A549 (cell line): ENCODE measurements at regions not wholly inside any gene's neighbourhood (a gene's known extent, or its start where the extent isn't known, plus 50 kb on each side); places are given as distances from the start of the nearest gene placed in this dataset.

Experiments
- ATAC-seq, 2 experiments: fragments of 200-7000 bp in 1 of 2; fragments of >200 bp in 1 of 2; cut with Nextera tagmentation in 1 of 2; cut with Tn5 transposase in 1 of 2; 3 replicates each; pipeline versions ENCODE4 v1.8.0 to v1.9.1; 2018 to 2020; ENCODE audit warnings: mild to moderate bottlenecking in 1 of 2, moderate library complexity in 1 of 2
- CTCF ChIA-PET: fragments of 300-600 bp; sonication (Branson Sonifier 250); formaldehyde crosslinking; extraction: SDS; loops from one replicate; lab custom pipeline; 2021; ENCODE audit warnings: antibody characterized with exemption, inconsistent platforms; lab: Yijun Ruan, JAX
- POLR2A ChIA-PET: fragments of 350-600 bp; formaldehyde crosslinking; extraction: SDS; loops from one replicate; lab custom pipeline; 2021; ENCODE audit warnings: antibody characterized with exemption, inconsistent platforms; lab: Yijun Ruan, JAX
- DNase-seq, 2 experiments: peaks; one replicate each; pipeline versions ENCODE4 v3.0.0 to v3.0.0-alpha.2; 2011 to 2016; ENCODE audit warnings: low read depth in 1 of 2, low spot score in 1 of 2
- FAIRE-seq: peaks from 2 replicates; lab custom pipeline; 2011; peaks lifted over from hg19 to GRCh38; lab: Jason Lieb, UNC
- H3K27ac ChIP-seq, 2 experiments: fragments of >200 bp; sonication (Bioruptor Twin); formaldehyde crosslinking; 3 replicates each; pipeline ENCODE4 v1.5.1; 2016 to 2017
- H3K4me1 ChIP-seq: fragments of >200 bp; sonication (Bioruptor Twin); formaldehyde crosslinking; 3 replicates; pipeline ENCODE4 v1.6.1; 2016
- H3K4me2 ChIP-seq: fragments of >200 bp; sonication (Bioruptor Twin); formaldehyde crosslinking; 3 replicates; pipeline ENCODE4 v1.6.1; 2016
- H3K4me3 ChIP-seq: fragments of >200 bp; sonication (Bioruptor Twin); formaldehyde crosslinking; 3 replicates; pipeline ENCODE4 v1.5.1; 2016
- H3K9me3 ChIP-seq: fragments of >200 bp; sonication (Bioruptor Twin); formaldehyde crosslinking; 3 replicates; pipeline ENCODE4 v1.6.1; 2016
- CBX8 ChIP-seq: fragments of 200-600 bp; sonication (generic); IDR thresholded peaks from 2 replicates; pipeline ENCODE4 v1.6.1; 2016
- CHD4 ChIP-seq: fragments of 200-600 bp; sonication (generic); IDR thresholded peaks from 2 replicates; pipeline ENCODE4 v1.6.1; 2016; ENCODE audit warnings: antibody characterized with exemption, mild to moderate bottlenecking, borderline replicate concordance
- E2F6 ChIP-seq: IDR thresholded peaks from 2 replicates; pipeline ENCODE4 v1.6.1; 2012; ENCODE audit warnings: low read depth, borderline replicate concordance
- ELK1 ChIP-seq: fragments of 150-350 bp; IDR thresholded peaks from 2 replicates; pipeline ENCODE4 v1.6.1; 2014; ENCODE audit warnings: low read depth, mild to moderate bottlenecking, low read length
- FOSB ChIP-seq: fragments of 250-450 bp; sonication (Bioruptor Pico); IDR thresholded peaks from 2 replicates; pipeline ENCODE4 v1.5.0; 2020; ENCODE audit warnings: mild to moderate bottlenecking, moderate library complexity
- FOSL2 ChIP-seq, 2 experiments: fragments of 450-650 bp in 1 of 2; fragments of >200 bp in 1 of 2; sonication (Bioruptor Twin) in 1 of 2; formaldehyde crosslinking; IDR thresholded peaks; 2 replicates each; pipeline versions ENCODE4 v1.5.0 to v1.6.1; 2016 to 2020; ENCODE audit warnings: mild to moderate bottlenecking in 1 of 2, moderate library complexity in 1 of 2
- FOXS1 ChIP-seq: fragments of 250-450 bp; sonication (Bioruptor Pico); IDR thresholded peaks from 2 replicates; pipeline ENCODE4 v1.5.0; 2020; ENCODE audit warnings: mild to moderate bottlenecking, moderate library complexity
- GATA3 ChIP-seq: IDR thresholded peaks from 2 replicates; pipeline ENCODE4 v1.6.1; 2012; ENCODE audit warnings: borderline replicate concordance
- HES2 ChIP-seq: fragments of >200 bp; sonication (Bioruptor Twin); formaldehyde crosslinking; IDR thresholded peaks from 2 replicates; pipeline ENCODE4 v1.6.1; 2016
- HOXB13 ChIP-seq: fragments of 250-450 bp; sonication (Bioruptor Pico); IDR thresholded peaks from 2 replicates; pipeline ENCODE4 v1.5.0; 2020; ENCODE audit warnings: low read depth, mild to moderate bottlenecking, moderate library complexity
- KDM1A ChIP-seq: fragments of 200-600 bp; sonication (generic); IDR thresholded peaks from 2 replicates; pipeline ENCODE4 v1.6.1; 2016; ENCODE audit warnings: low read depth, mild to moderate bottlenecking
- MAFK ChIP-seq: fragments of 450-650 bp; IDR thresholded peaks from 2 replicates; pipeline ENCODE4 v1.6.1; 2014; ENCODE audit not compliant: partially characterized antibody
- MAX ChIP-seq: IDR thresholded peaks from 2 replicates; pipeline ENCODE4 v1.6.1; 2012
- MAZ ChIP-seq: fragments of 150-350 bp; IDR thresholded peaks from 2 replicates; pipeline ENCODE4 v1.6.1; 2014; ENCODE audit warnings: antibody characterized with exemption, low read depth, low read length, borderline replicate concordance
- MYC ChIP-seq: IDR thresholded peaks from 2 replicates; pipeline ENCODE4 v1.6.1; 2012; ENCODE audit warnings: mild to moderate bottlenecking, inconsistent platforms, low read length, improper control_type of control experiment, borderline replicate concordance
- NFE2L2 ChIP-seq: fragments of 150-350 bp; conservative IDR thresholded peaks from 2 replicates; pipeline ENCODE4 v1.6.1; 2014; ENCODE audit warnings: low read length
- NPAS2 ChIP-seq: fragments of 250-450 bp; sonication (Bioruptor Pico); IDR thresholded peaks from 2 replicates; pipeline ENCODE4 v1.8.0; 2022; ENCODE audit warnings: mild to moderate bottlenecking, moderate library complexity, borderline replicate concordance
- PBX3 ChIP-seq: IDR thresholded peaks from 2 replicates; pipeline ENCODE4 v1.6.1; 2012
- RARB ChIP-seq: fragments of 250-450 bp; sonication (Bioruptor Pico); IDR thresholded peaks from 2 replicates; pipeline ENCODE4 v1.8.0; 2021; ENCODE audit warnings: mild to moderate bottlenecking, moderate library complexity
- RCOR1 ChIP-seq: fragments of 150-350 bp; IDR thresholded peaks from 2 replicates; pipeline ENCODE4 v1.6.1; 2014; ENCODE audit warnings: antibody characterized with exemption, low read length, low read depth
- RFX5 ChIP-seq: fragments of 450-650 bp; IDR thresholded peaks from 2 replicates; pipeline ENCODE4 v1.7.1; 2014; ENCODE audit warnings: antibody characterized with exemption, mild to moderate bottlenecking, moderate library complexity
- SMC3 ChIP-seq: fragments of >200 bp; sonication (Bioruptor Twin); formaldehyde crosslinking; IDR thresholded peaks from 3 replicates; pipeline ENCODE4 v1.6.1; 2018; ENCODE audit warnings: inconsistent platforms
- SREBF2 ChIP-seq: fragments of 450-650 bp; IDR thresholded peaks from 2 replicates; pipeline ENCODE4 v1.6.1; 2014; ENCODE audit warnings: mild to moderate bottlenecking, moderate library complexity
- ZFP36 ChIP-seq: fragments of 450-650 bp; IDR thresholded peaks from 2 replicates; pipeline ENCODE4 v1.6.1; 2014; ENCODE audit warnings: borderline replicate concordance; ENCODE audit not compliant: partially characterized antibody
- ZNF302 ChIP-seq: fragments of 250-450 bp; sonication (Bioruptor Pico); IDR thresholded peaks from 2 replicates; pipeline ENCODE4 v1.9.0; 2021; ENCODE audit warnings: inconsistent platforms, mild to moderate bottlenecking, moderate library complexity
- WGBS: methylation state at CpG from one replicate; pipeline ENCODE4 v1.1.6; 2017; ENCODE audit errors: missing lambda C conversion rate; 5-methylcytosine and 5-hydroxymethylcytosine counted together

GRCh38 chr3:99485286-99485685, 153.1 kb upstream of the COL8A1 start:
- Histone ChIP-seq H3K4me3 (no peak overlapping the region), H3K9me3 (no peaks in the 10 kb centered on the region), H3K27ac (no peak overlapping the region), H3K4me2 (no peak overlapping the region), H3K4me1 (no peaks in the 10 kb centered on the region)
- CTCF ChIA-PET: interaction anchor here (0.5 kb wide), 1 partner anchor 331 kb away, joined by 3 read pairs; no protein-coding TSS in a partner anchor
- no peak for ATAC-seq
- POLR2A ChIA-PET: no interaction called here
- no peak for DNase-seq
- no peak for TF ChIP-seq SREBF2
- TF ChIP-seq ZFP36: no peak
- TF ChIP-seq KDM1A: no peak
- TF ChIP-seq MAZ: no peak
- no peak for TF ChIP-seq MAFK
- TF ChIP-seq GATA3: no peak
- no peak for TF ChIP-seq E2F6
- no peak for TF ChIP-seq RFX5
- WGBS: 28% methylated on average over 3 of the region's 3 CpGs
- no peak for FAIRE-seq

GRCh38 chr3:99484871-99485270, 153.5 kb upstream of the COL8A1 start:
- TF ChIP-seq NFE2L2: no peak
- TF ChIP-seq ZNF302 (CRISPR knock-in tag): no peak
- TF ChIP-seq NPAS2 (CRISPR knock-in tag): no peak
- no peak for TF ChIP-seq SMC3
- TF ChIP-seq FOXS1 (CRISPR knock-in tag): no peak
- no peak for TF ChIP-seq MAZ
- no peak for TF ChIP-seq FOSL2 (IDR thresholded peaks at IDR 0.05)
- TF ChIP-seq FOSL2 (CRISPR knock-in tag; IDR thresholded peaks at IDR 0.05): no peak
- no peak for TF ChIP-seq ELK1
- no peak for TF ChIP-seq MAX
- TF ChIP-seq MYC: no peak
- TF ChIP-seq HOXB13: no peak
- no peak for TF ChIP-seq RCOR1
- no peak for TF ChIP-seq CHD4
- no peak for TF ChIP-seq MAFK
- no peak for TF ChIP-seq CBX8
- no peak for TF ChIP-seq PBX3
- TF ChIP-seq HES2: no peak
- TF ChIP-seq KDM1A: no peak
- no peak for TF ChIP-seq RARB (CRISPR knock-in tag)
- no peak for TF ChIP-seq FOSB (CRISPR knock-in tag)
- Histone ChIP-seq H3K4me3 (no peak overlapping the region), H3K4me1 (no peaks in the 10 kb centered on the region), H3K4me2 (no peak overlapping the region), H3K9me3 (no peaks in the 10 kb centered on the region), H3K27ac (no peak overlapping the region)
- ChIA-PET CTCF (interaction anchor here (0.5 to 0.8 kb wide), 2 partner anchors 15 to 331 kb away, joined by 3 read pairs; no protein-coding TSS in a partner anchor), POLR2A (no interaction called here)
- ATAC-seq (no peak), FAIRE-seq (no peak), DNase-seq (no peak)
